ENCODE measurements at regions not wholly inside any gene's neighbourhood (a gene's known extent, or its start where the extent isn't known, plus 50 kb on each side); places are given as distances from the start of the nearest gene placed in this dataset.

- Mint-ChIP-seq H3K9me3 (no peaks in the 10 kb centered on the region), H3K4me1 (no peaks in the 10 kb centered on the region), H3K4me3 (no peak overlapping the region), H3K27me3 (peaks cover 2% of the 10 kb centered on the region), H3K36me3 (no peaks in the 10 kb centered on the region), H3K27ac (no peak overlapping the region)
- POLR2A ChIA-PET, result no interaction called here
- no peak for DNase-seq
- ATAC-seq (ENCODE audit: low read depth), result no peak
These were observed 643.7 kb upstream of the ALCAM start for GRCh38 chr3:104723000-104723399.

GRCh38 chr3:104731074-104731473, 635.6 kb upstream of the ALCAM start:
- H3K4me3 Mint-ChIP-seq, result no peak overlapping the region
- POLR2A ChIA-PET, result no interaction called here

GRCh38 chr3:104734627-104735026, 632.1 kb upstream of the ALCAM start:
- H3K27ac Mint-ChIP-seq, result no peak overlapping the region
- H3K36me3 Mint-ChIP-seq, result no peaks in the 10 kb centered on the region
- H3K9me3 Mint-ChIP-seq, result no peaks in the 10 kb centered on the region
- POLR2A ChIA-PET, result no interaction called here
- no peak for DNase-seq
- H3K27me3 Mint-ChIP-seq, result no peaks in the 10 kb centered on the region
- no peak overlapping the region for H3K4me3 Mint-ChIP-seq
- no peak for ATAC-seq (ENCODE audit: low read depth)
- no peaks in the 10 kb centered on the region for H3K4me1 Mint-ChIP-seq

More at GRCh38 chr3:104731074-104731473, 635.6 kb upstream of the ALCAM start:
- DNase-seq, result no peak
- Mint-ChIP-seq H3K4me1 (no peaks in the 10 kb centered on the region), H3K36me3 (no peaks in the 10 kb centered on the region), H3K9me3 (no peaks in the 10 kb centered on the region), H3K27me3 (peaks cover 2% of the 10 kb centered on the region), H3K27ac (no peak overlapping the region)
- ATAC-seq (ENCODE audit: low read depth), result no peak

GRCh38 chr3:104735691-104736090, 631.0 kb upstream of the ALCAM start:
- Mint-ChIP-seq H3K4me3 (no peak overlapping the region), H3K4me1 (no peaks in the 10 kb centered on the region), H3K27ac (no peak overlapping the region), H3K36me3 (no peaks in the 10 kb centered on the region), H3K9me3 (no peaks in the 10 kb centered on the region), H3K27me3 (no peaks in the 10 kb centered on the region)
- ATAC-seq (ENCODE audit: low read depth), result no peak
- DNase-seq, result no peak
- POLR2A ChIA-PET, result no interaction called here

GRCh38 chr3:104738271-104738670, 628.4 kb upstream of the ALCAM start:
- no peaks in the 10 kb centered on the region for H3K27me3 Mint-ChIP-seq
- ATAC-seq (ENCODE audit: low read depth) (no peak), DNase-seq (no peak)
- H3K9me3 Mint-ChIP-seq, result no peaks in the 10 kb centered on the region
- POLR2A ChIA-PET, result no interaction called here
- no peak overlapping the region for H3K4me3 Mint-ChIP-seq
- H3K27ac Mint-ChIP-seq, result no peak overlapping the region
- H3K36me3 Mint-ChIP-seq, result no peaks in the 10 kb centered on the region
- H3K4me1 Mint-ChIP-seq, result no peaks in the 10 kb centered on the region

GRCh38 chr3:104740874-104741379, 625.8 kb upstream of the ALCAM start:
- Mint-ChIP-seq H3K9me3 (no peaks in the 10 kb centered on the region), H3K36me3 (no peaks in the 10 kb centered on the region), H3K4me1 (no peaks in the 10 kb centered on the region), H3K27me3 (no peaks in the 10 kb centered on the region), H3K27ac (no peak overlapping the region), H3K4me3 (no peak overlapping the region)
- POLR2A ChIA-PET, result no interaction called here
- ATAC-seq (ENCODE audit: low read depth) (no peak), DNase-seq (no peak)

GRCh38 chr3:104742044-104742443, 624.7 kb upstream of the ALCAM start:
- Mint-ChIP-seq H3K4me3 (no peak overlapping the region), H3K36me3 (no peaks in the 10 kb centered on the region), H3K27ac (no peak overlapping the region), H3K4me1 (no peaks in the 10 kb centered on the region), H3K27me3 (no peaks in the 10 kb centered on the region), H3K9me3 (no peaks in the 10 kb centered on the region)
- ATAC-seq (ENCODE audit: low read depth) (no peak), DNase-seq (no peak)
- POLR2A ChIA-PET, result no interaction called here

GRCh38 chr3:104745313-104745712, 621.4 kb upstream of the ALCAM start:
- Mint-ChIP-seq H3K36me3 (no peaks in the 10 kb centered on the region), H3K27ac (no peak overlapping the region), H3K27me3 (no peaks in the 10 kb centered on the region), H3K4me3 (no peak overlapping the region), H3K4me1 (no peaks in the 10 kb centered on the region), H3K9me3 (no peaks in the 10 kb centered on the region)
- DNase-seq (no peak), ATAC-seq (ENCODE audit: low read depth) (no peak)
- POLR2A ChIA-PET, result no interaction called here

GRCh38 chr3:104746056-104746455, 620.7 kb upstream of the ALCAM start:
- Mint-ChIP-seq H3K4me3 (no peak overlapping the region), H3K36me3 (no peaks in the 10 kb centered on the region), H3K27ac (no peak overlapping the region), H3K9me3 (no peaks in the 10 kb centered on the region), H3K4me1 (no peaks in the 10 kb centered on the region), H3K27me3 (no peaks in the 10 kb centered on the region)
- DNase-seq (no peak), ATAC-seq (ENCODE audit: low read depth) (no peak)
- POLR2A ChIA-PET, result no interaction called here

GRCh38 chr3:104750581-104750980, 616.1 kb upstream of the ALCAM start:
- H3K4me1 Mint-ChIP-seq, result no peaks in the 10 kb centered on the region
- H3K27ac Mint-ChIP-seq, result no peak overlapping the region
- DNase-seq, result no peak
- no peak overlapping the region for H3K4me3 Mint-ChIP-seq
- ATAC-seq (ENCODE audit: low read depth), result no peak
- no peaks in the 10 kb centered on the region for H3K9me3 Mint-ChIP-seq
- no peaks in the 10 kb centered on the region for H3K36me3 Mint-ChIP-seq
- POLR2A ChIA-PET, result no interaction called here
- H3K27me3 Mint-ChIP-seq, result no peaks in the 10 kb centered on the region

- DNase-seq (no peak), ATAC-seq (ENCODE audit: low read depth) (no peak)
- Mint-ChIP-seq H3K4me1 (no peaks in the 10 kb centered on the region), H3K27ac (no peak overlapping the region), H3K4me3 (no peak overlapping the region), H3K27me3 (no peaks in the 10 kb centered on the region), H3K9me3 (no peaks in the 10 kb centered on the region), H3K36me3 (no peaks in the 10 kb centered on the region)
- POLR2A ChIA-PET, result no interaction called here
These were observed 610.9 kb upstream of the ALCAM start for GRCh38 chr3:104755791-104756190.

GRCh38 chr3:104763007-104763406, 603.7 kb upstream of the ALCAM start:
- no peaks in the 10 kb centered on the region for H3K27me3 Mint-ChIP-seq
- H3K27ac Mint-ChIP-seq, result no peak overlapping the region
- no peak overlapping the region for H3K4me3 Mint-ChIP-seq

GRCh38 chr3:104764496-104764895, 602.2 kb upstream of the ALCAM start:
- Mint-ChIP-seq H3K27me3 (no peaks in the 10 kb centered on the region), H3K4me1 (no peaks in the 10 kb centered on the region), H3K27ac (no peak overlapping the region), H3K9me3 (no peaks in the 10 kb centered on the region), H3K36me3 (no peaks in the 10 kb centered on the region), H3K4me3 (no peak overlapping the region)
- POLR2A ChIA-PET, result no interaction called here
- DNase-seq (no peak), ATAC-seq (ENCODE audit: low read depth) (no peak)

More at GRCh38 chr3:104763007-104763406, 603.7 kb upstream of the ALCAM start:
- H3K4me1 Mint-ChIP-seq, result no peaks in the 10 kb centered on the region
- no peaks in the 10 kb centered on the region for H3K36me3 Mint-ChIP-seq
- ATAC-seq (ENCODE audit: low read depth), result no peak
- DNase-seq, result no peak
- H3K9me3 Mint-ChIP-seq, result no peaks in the 10 kb centered on the region
- POLR2A ChIA-PET, result no interaction called here

GRCh38 chr3:104768886-104769285, 597.8 kb upstream of the ALCAM start:
- peaks cover 2% of the 10 kb centered on the region for H3K27me3 Mint-ChIP-seq
- no peaks in the 10 kb centered on the region for H3K4me1 Mint-ChIP-seq
- no peaks in the 10 kb centered on the region for H3K36me3 Mint-ChIP-seq
- no peak for ATAC-seq (ENCODE audit: low read depth)
- POLR2A ChIA-PET, result no interaction called here
- H3K9me3 Mint-ChIP-seq, result no peaks in the 10 kb centered on the region
- H3K4me3 Mint-ChIP-seq, result no peak overlapping the region
- DNase-seq, result no peak
- H3K27ac Mint-ChIP-seq, result no peak overlapping the region

GRCh38 chr3:104779324-104779723, 587.4 kb upstream of the ALCAM start:
- Mint-ChIP-seq H3K9me3 (peaks cover 3% of the 10 kb centered on the region), H3K27me3 (no peaks in the 10 kb centered on the region), H3K4me3 (no peak overlapping the region), H3K27ac (no peak overlapping the region), H3K36me3 (no peaks in the 10 kb centered on the region), H3K4me1 (no peaks in the 10 kb centered on the region)
- DNase-seq (no peak), ATAC-seq (ENCODE audit: low read depth) (no peak)
- POLR2A ChIA-PET, result no interaction called here

Data from activated naive CD8-positive, alpha-beta T cell treated with anti-CD3 and anti-CD28 coated beads, Interleukin-2, amount 10 ng/mL, durations not matched to agents 7 days and 5 days (primary cell).